ENCODE measurements at regions not wholly inside any gene's neighbourhood (a gene's known extent, or its start where the extent isn't known, plus 50 kb on each side); places are given as distances from the start of the nearest gene placed in this dataset.

DNA sequence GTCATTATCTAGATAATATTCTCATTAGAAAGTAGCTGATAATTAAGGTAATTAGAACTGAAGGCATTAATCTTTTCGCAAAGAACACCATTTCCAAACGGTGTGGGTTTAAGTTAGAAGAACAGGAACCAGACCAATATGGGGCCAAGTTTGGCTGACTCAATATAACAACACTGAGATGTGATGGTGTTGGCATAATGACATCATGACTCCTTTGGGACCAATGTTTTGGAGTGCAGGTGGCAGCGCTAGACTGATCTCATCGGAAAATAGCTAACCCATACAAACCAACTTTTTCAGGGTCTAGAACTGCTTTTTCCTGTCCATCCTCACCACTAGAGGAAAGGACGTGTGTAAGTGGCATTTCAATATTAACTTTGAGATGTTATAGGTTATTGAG, 1171.7 kb upstream of the ZEB2 start:
- TF ChIP-seq, protein P1, sequence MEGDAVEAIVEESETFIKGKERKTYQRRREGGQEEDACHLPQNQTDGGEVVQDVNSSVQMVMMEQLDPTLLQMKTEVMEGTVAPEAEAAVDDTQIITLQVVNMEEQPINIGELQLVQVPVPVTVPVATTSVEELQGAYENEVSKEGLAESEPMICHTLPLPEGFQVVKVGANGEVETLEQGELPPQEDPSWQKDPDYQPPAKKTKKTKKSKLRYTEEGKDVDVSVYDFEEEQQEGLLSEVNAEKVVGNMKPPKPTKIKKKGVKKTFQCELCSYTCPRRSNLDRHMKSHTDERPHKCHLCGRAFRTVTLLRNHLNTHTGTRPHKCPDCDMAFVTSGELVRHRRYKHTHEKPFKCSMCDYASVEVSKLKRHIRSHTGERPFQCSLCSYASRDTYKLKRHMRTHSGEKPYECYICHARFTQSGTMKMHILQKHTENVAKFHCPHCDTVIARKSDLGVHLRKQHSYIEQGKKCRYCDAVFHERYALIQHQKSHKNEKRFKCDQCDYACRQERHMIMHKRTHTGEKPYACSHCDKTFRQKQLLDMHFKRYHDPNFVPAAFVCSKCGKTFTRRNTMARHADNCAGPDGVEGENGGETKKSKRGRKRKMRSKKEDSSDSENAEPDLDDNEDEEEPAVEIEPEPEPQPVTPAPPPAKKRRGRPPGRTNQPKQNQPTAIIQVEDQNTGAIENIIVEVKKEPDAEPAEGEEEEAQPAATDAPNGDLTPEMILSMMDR (IDR thresholded peaks at IDR 0.05): no peak
- TF ChIP-seq POLR2A (IDR thresholded peaks at IDR 0.05): no peak
